Tibial nerve (tissue), 3 donors: ENCODE measurements at regions not wholly inside any gene's neighbourhood (a gene's known extent, or its start where the extent isn't known, plus 50 kb on each side); places are given as distances from the start of the nearest gene placed in this dataset.

Experiments
- POLR2A ChIP-seq, 2 donors: fragments of 450-650 bp; IDR thresholded peaks; one replicate each; pipeline ENCODE4 v1.6.1; 2017; ENCODE audit warnings: antibody characterized with exemption in 2 of 2, mild to moderate bottlenecking in 2 of 2, moderate library complexity in 2 of 2
- TF ChIP-seq, protein P1 (sequence below), 5 experiments: fragments of 200-600 bp in 3 of 5; fragments of 450-650 bp in 2 of 5; sonication (generic) in 3 of 5; IDR thresholded peaks; one replicate each; pipeline ENCODE4 v1.5.1; 2016 to 2019; ENCODE audit warnings: antibody characterized with exemption in 5 of 5, mild to moderate bottlenecking in 3 of 5, moderate library complexity in 2 of 5

- TF ChIP-seq, protein P1, sequence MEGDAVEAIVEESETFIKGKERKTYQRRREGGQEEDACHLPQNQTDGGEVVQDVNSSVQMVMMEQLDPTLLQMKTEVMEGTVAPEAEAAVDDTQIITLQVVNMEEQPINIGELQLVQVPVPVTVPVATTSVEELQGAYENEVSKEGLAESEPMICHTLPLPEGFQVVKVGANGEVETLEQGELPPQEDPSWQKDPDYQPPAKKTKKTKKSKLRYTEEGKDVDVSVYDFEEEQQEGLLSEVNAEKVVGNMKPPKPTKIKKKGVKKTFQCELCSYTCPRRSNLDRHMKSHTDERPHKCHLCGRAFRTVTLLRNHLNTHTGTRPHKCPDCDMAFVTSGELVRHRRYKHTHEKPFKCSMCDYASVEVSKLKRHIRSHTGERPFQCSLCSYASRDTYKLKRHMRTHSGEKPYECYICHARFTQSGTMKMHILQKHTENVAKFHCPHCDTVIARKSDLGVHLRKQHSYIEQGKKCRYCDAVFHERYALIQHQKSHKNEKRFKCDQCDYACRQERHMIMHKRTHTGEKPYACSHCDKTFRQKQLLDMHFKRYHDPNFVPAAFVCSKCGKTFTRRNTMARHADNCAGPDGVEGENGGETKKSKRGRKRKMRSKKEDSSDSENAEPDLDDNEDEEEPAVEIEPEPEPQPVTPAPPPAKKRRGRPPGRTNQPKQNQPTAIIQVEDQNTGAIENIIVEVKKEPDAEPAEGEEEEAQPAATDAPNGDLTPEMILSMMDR (IDR thresholded peaks at IDR 0.05): no peak
- no peak for TF ChIP-seq POLR2A (IDR thresholded peaks at IDR 0.05)
These were observed 261.4 kb upstream of the TECRL start for GRCh38 chr4:64670647-64671046.
